Aorta (tissue), 5 donors: ENCODE measurements at regions not wholly inside any gene's neighbourhood (a gene's known extent, or its start where the extent isn't known, plus 50 kb on each side); places are given as distances from the start of the nearest gene placed in this dataset.
"Not testable (repeated sequence)": the region's sequence is repeated elsewhere in the genome, so short reads cannot be mapped to it uniquely, and the experiment has no call there.

ENCODE experiments used
- ATAC-seq: fragments of 200-7000 bp; cut with Tn5 transposase; one replicate; pipeline ENCODE4 v1.9.1; 2022; ENCODE audit warnings: moderate library complexity; ENCODE audit not compliant: low FRiP score
- DNase-seq, 2 donors: peaks; one replicate each; pipeline ENCODE4 v3.0.0-alpha.2; 2020
- H3K27ac ChIP-seq, 2 donors: one replicate each; pipeline ENCODE4 v1.5.1; 2013; ENCODE audit warnings: low read length in 2 of 2, mild to moderate bottlenecking in 2 of 2, moderate library complexity in 2 of 2, control low read depth in 1 of 2, inconsistent platforms in 1 of 2, low read depth in 1 of 2
- H3K27me3 ChIP-seq, 2 donors: one replicate each; pipeline ENCODE4 v1.6.1; 2013; ENCODE audit warnings: control low read depth in 1 of 2, low read length in 1 of 2, mild to moderate bottlenecking in 1 of 2, moderate library complexity in 1 of 2; ENCODE audit not compliant: insufficient read depth in 2 of 2, control insufficient read depth in 1 of 2
- H3K36me3 ChIP-seq, 2 donors: one replicate each; pipeline ENCODE4 v1.6.1; 2013; ENCODE audit warnings: control low read depth in 1 of 2, low read length in 1 of 2, mild to moderate bottlenecking in 1 of 2; ENCODE audit not compliant: insufficient read depth in 2 of 2, control insufficient read depth in 1 of 2
- H3K4me1 ChIP-seq, 2 donors: one replicate each; pipeline ENCODE4 v1.6.1; 2013; ENCODE audit warnings: low read length in 2 of 2, control low read depth in 1 of 2, mild to moderate bottlenecking in 1 of 2, moderate library complexity in 1 of 2; ENCODE audit not compliant: insufficient read depth in 2 of 2, control insufficient read depth in 1 of 2
- H3K4me3 ChIP-seq, 2 donors: one replicate each; pipeline ENCODE4 v1.5.1; 2013; ENCODE audit warnings: low read length in 2 of 2, control low read depth in 1 of 2, mild to moderate bottlenecking in 1 of 2
- H3K9me3 ChIP-seq: one replicate; pipeline ENCODE4 v1.6.1; 2013; ENCODE audit warnings: mild to moderate bottlenecking, low read length; ENCODE audit not compliant: control insufficient read depth
- WGBS, 2 donors: extraction: QIAGEN DNeasy Blood & Tissue Kit; methylation state at CpG; one replicate each; pipeline ENCODE4 v1.1.7; 2013; 5-methylcytosine and 5-hydroxymethylcytosine counted together
- intact Hi-C, 2 donors: fragments of 100-400 bp; cut with DNase I; formaldehyde crosslinking; loops; one replicate each; pipeline versions ENCODE4 v1.14.2 to v1.15.0; 2022
- donor health status: healthy with polysubstance abuse.
- donor health status: Bipolar disorder and iron deficiency.
- donor health status: DM: no; HTN: no; CAD: no.
- donor health status: DM: no; HTN: no; CAD: no.
- donor health status: DM: yes; HTN: yes; CAD: no.

- H3K27ac ChIP-seq, H3K4me1 ChIP-seq, H3K36me3 ChIP-seq, H3K27me3 ChIP-seq, H3K9me3 ChIP-seq, DNase-seq, H3K4me3 ChIP-seq, ATAC-seq: not testable (repeated sequence)
- intact Hi-C loops = loop anchor here in 1 of 2 donors (10.0 kb wide), 1 partner anchor 127 kb away; no protein-coding TSS in a partner anchor
These were observed 215.3 kb upstream of the DMRTA1 start for GRCh38 chr9:22231309-22231708.

GRCh38 chr9:22232971-22233370 is 213.7 kb upstream of the DMRTA1 start:
- Histone ChIP-seq H3K27me3 (no peaks in the 10 kb centered on the region), H3K36me3 (no peaks in the 10 kb centered on the region), H3K27ac (no peak overlapping the region), H3K4me1 (no peaks in the 10 kb centered on the region), H3K9me3 (peaks cover 2% of the 10 kb centered on the region), H3K4me3 (no peak overlapping the region)
- intact Hi-C loops = loop anchor here in 1 of 2 donors (10.0 kb wide), 1 partner anchor 128 kb away; no protein-coding TSS in a partner anchor
- DNase-seq (no peak), ATAC-seq (no peak)
- 75 to 82% methylated on average over 1 of the region's 1 CpG for WGBS, 2 donors

- DNase-seq = no peak
These were observed 208.9 kb upstream of the DMRTA1 start for GRCh38 chr9:22237497-22238363.

GRCh38 chr9:22238809-22239684 is 207.6 kb upstream of the DMRTA1 start:
- intact Hi-C loops = loop anchor here (5.0 to 10.0 kb wide), 2 partner anchors 134 to 427 kb away; no protein-coding TSS in a partner anchor
- no peaks in the 10 kb centered on the region for H3K36me3 ChIP-seq
- H3K27me3 ChIP-seq = no peaks in the 10 kb centered on the region
- H3K9me3 ChIP-seq = no peaks in the 10 kb centered on the region
- no peaks in the 10 kb centered on the region for H3K4me1 ChIP-seq
- no peak for DNase-seq
- H3K4me3 ChIP-seq = no peak overlapping the region
- H3K27ac ChIP-seq = no peak overlapping the region
- 32 to 36% methylated on average over 9 of the region's 9 CpGs for WGBS, 2 donors
- no peak for ATAC-seq

More at GRCh38 chr9:22237497-22238363, 208.9 kb upstream of the DMRTA1 start:
- H3K9me3 ChIP-seq = no peaks in the 10 kb centered on the region
- ATAC-seq = no peak
- H3K4me3 ChIP-seq = no peak overlapping the region
- WGBS, 2 donors = 81 to 82% methylated on average over 3 of the region's 3 CpGs
- H3K36me3 ChIP-seq = no peaks in the 10 kb centered on the region
- no peaks in the 10 kb centered on the region for H3K27me3 ChIP-seq
- intact Hi-C loops = loop anchor here (5.0 to 10.0 kb wide), 2 partner anchors 133 to 425 kb away; no protein-coding TSS in a partner anchor
- no peaks in the 10 kb centered on the region for H3K4me1 ChIP-seq
- H3K27ac ChIP-seq = no peak overlapping the region

- WGBS, 2 donors = 1 to 2% methylated on average over 1 of the region's 1 CpG
- intact Hi-C loops = loop anchor here in 1 of 2 donors (5.0 kb wide), 1 partner anchor 212 kb away; no protein-coding TSS in a partner anchor
- H3K36me3 ChIP-seq = no peaks in the 10 kb centered on the region
- no peak overlapping the region for H3K4me3 ChIP-seq
- H3K9me3 ChIP-seq = no peaks in the 10 kb centered on the region
- no peaks in the 10 kb centered on the region for H3K4me1 ChIP-seq
- H3K27ac ChIP-seq = no peak overlapping the region
- no peak for DNase-seq
- no peaks in the 10 kb centered on the region for H3K27me3 ChIP-seq
- ATAC-seq = no peak
These were observed 206.0 kb upstream of the DMRTA1 start for GRCh38 chr9:22240619-22241018.

- ATAC-seq = no peak
- H3K4me1 ChIP-seq = no peaks in the 10 kb centered on the region
- H3K9me3 ChIP-seq = no peaks in the 10 kb centered on the region
- 53 to 55% methylated on average over 3 of the region's 3 CpGs for WGBS, 2 donors
- intact Hi-C loops = loop anchor here in 1 of 2 donors (5.0 kb wide), 1 partner anchor 211 kb away; no protein-coding TSS in a partner anchor
- H3K27me3 ChIP-seq = no peaks in the 10 kb centered on the region
- no peak overlapping the region for H3K4me3 ChIP-seq
- no peak for DNase-seq
- H3K27ac ChIP-seq = no peak overlapping the region
- H3K36me3 ChIP-seq = no peaks in the 10 kb centered on the region
These were observed 205.6 kb upstream of the DMRTA1 start for GRCh38 chr9:22241024-22241423.

GRCh38 chr9:22241611-22242010 is 205.0 kb upstream of the DMRTA1 start:
- intact Hi-C loops = loop anchor here in 1 of 2 donors (5.0 kb wide), 1 partner anchor 211 kb away; no protein-coding TSS in a partner anchor

GRCh38 chr9:22244139-22245011 is 202.2 kb upstream of the DMRTA1 start:
- no peaks in the 10 kb centered on the region for H3K9me3 ChIP-seq
- H3K4me1 ChIP-seq = no peaks in the 10 kb centered on the region
- intact Hi-C loops = loop anchor here (5.0 kb wide), 1 partner anchor 208 kb away; no protein-coding TSS in a partner anchor
- no peaks in the 10 kb centered on the region for H3K36me3 ChIP-seq
- DNase-seq (no peak), ATAC-seq (no peak)
- no peak overlapping the region for H3K4me3 ChIP-seq
- H3K27ac ChIP-seq = no peak overlapping the region
- no peaks in the 10 kb centered on the region for H3K27me3 ChIP-seq
- WGBS, 2 donors = 38 to 41% methylated on average over 9 of the region's 9 CpGs

More at GRCh38 chr9:22241611-22242010, 205.0 kb upstream of the DMRTA1 start:
- Histone ChIP-seq H3K36me3 (no peaks in the 10 kb centered on the region), H3K4me1 (no peaks in the 10 kb centered on the region), H3K4me3 (no peak overlapping the region), H3K9me3 (no peaks in the 10 kb centered on the region), H3K27ac (no peak overlapping the region), H3K27me3 (no peaks in the 10 kb centered on the region)
- ATAC-seq (no peak), DNase-seq (no peak)
